Breast epithelium (tissue), 3 donors: ENCODE measurements at regions not wholly inside any gene's neighbourhood (a gene's known extent, or its start where the extent isn't known, plus 50 kb on each side); places are given as distances from the start of the nearest gene placed in this dataset.

Experiments used
- CTCF ChIP-seq, 3 donors: fragments of 450-650 bp; IDR thresholded peaks; one replicate each; pipeline ENCODE4 v1.5.1; 2016 to 2017; ENCODE audit warnings: antibody characterized with exemption in 3 of 3, mild to moderate bottlenecking in 3 of 3, moderate library complexity in 3 of 3
- POLR2AphosphoS5 ChIP-seq, 3 donors: sonication (generic); formaldehyde crosslinking; IDR thresholded peaks; one replicate each; pipeline ENCODE4 v1.6.1; 2017; ENCODE audit warnings: antibody characterized with exemption in 3 of 3

- TF ChIP-seq CTCF (IDR thresholded peaks at IDR 0.05), result no peak
- TF ChIP-seq POLR2AphosphoS5 (IDR thresholded peaks at IDR 0.05), result no peak
These were observed 100.7 kb downstream of the ARL4A start for GRCh38 chr7:12788171-12788570.
